ENCODE measurements at regions not wholly inside any gene's neighbourhood (a gene's known extent, or its start where the extent isn't known, plus 50 kb on each side); places are given as distances from the start of the nearest gene placed in this dataset.

GRCh38 chr10:10798102-10798863 lies 219.4 kb upstream of the CELF2 start:
- H3K27ac ChIP-seq (ENCODE audit: low read depth, low read length), result peak overlapping the region; percentile 91

GRCh38 chr10:10798864-10799192 lies 218.8 kb upstream of the CELF2 start:
- Histone ChIP-seq H2AFZ (ENCODE audit: low read length, unreplicated experiment) (peak overlapping the region; percentile 64), H3K4me1 (ENCODE audit: control insufficient read depth, insufficient read depth, low read length, unreplicated experiment) (peaks cover 55% of the 10 kb centered on the region), H3K27ac (ENCODE audit: low read depth, low read length) (peak overlapping the region; percentile 91), H3K27me3 (ENCODE audit: insufficient read depth, low read length) (no peaks in the 10 kb centered on the region), H3K4me3 (ENCODE audit: low read depth, low read length) (peak overlapping the region; percentile 56), H3K36me3 (ENCODE audit: insufficient read depth, low read length) (no peaks in the 10 kb centered on the region), H3K79me2 (ENCODE audit: control insufficient read depth, insufficient read depth, low read length, unreplicated experiment) (no peaks in the 10 kb centered on the region)

More at GRCh38 chr10:10798102-10798863, 219.4 kb upstream of the CELF2 start:
- peak overlapping the region; percentile 64 for H2AFZ ChIP-seq (ENCODE audit: low read length, unreplicated experiment)
- H3K4me1 ChIP-seq (ENCODE audit: control insufficient read depth, insufficient read depth, low read length, unreplicated experiment), result peaks cover 51% of the 10 kb centered on the region
- H3K4me3 ChIP-seq (ENCODE audit: low read depth, low read length), result peak overlapping the region; percentile 56
- H3K79me2 ChIP-seq (ENCODE audit: control insufficient read depth, insufficient read depth, low read length, unreplicated experiment), result no peaks in the 10 kb centered on the region
- no peaks in the 10 kb centered on the region for H3K36me3 ChIP-seq (ENCODE audit: insufficient read depth, low read length)
- no peaks in the 10 kb centered on the region for H3K27me3 ChIP-seq (ENCODE audit: insufficient read depth, low read length)

- no peak overlapping the region for H3K4me3 ChIP-seq (ENCODE audit: low read depth, low read length)
- H3K27ac ChIP-seq (ENCODE audit: low read depth, low read length), result no peak overlapping the region
- peaks cover 58% of the 10 kb centered on the region for H3K4me1 ChIP-seq (ENCODE audit: control insufficient read depth, insufficient read depth, low read length, unreplicated experiment)
- H3K36me3 ChIP-seq (ENCODE audit: insufficient read depth, low read length), result no peaks in the 10 kb centered on the region
- H3K27me3 ChIP-seq (ENCODE audit: insufficient read depth, low read length), result no peaks in the 10 kb centered on the region
- H3K79me2 ChIP-seq (ENCODE audit: control insufficient read depth, insufficient read depth, low read length, unreplicated experiment), result no peaks in the 10 kb centered on the region
- H2AFZ ChIP-seq (ENCODE audit: low read length, unreplicated experiment), result no peak overlapping the region
Measured at GRCh38 chr10:10800961-10801360, 216.7 kb upstream of the CELF2 start.

- no peaks in the 10 kb centered on the region for H3K79me2 ChIP-seq (ENCODE audit: control insufficient read depth, insufficient read depth, low read length, unreplicated experiment)
- H2AFZ ChIP-seq (ENCODE audit: low read length, unreplicated experiment), result no peak overlapping the region
- H3K4me3 ChIP-seq (ENCODE audit: low read depth, low read length), result no peak overlapping the region
- peaks cover 40% of the 10 kb centered on the region for H3K4me1 ChIP-seq (ENCODE audit: control insufficient read depth, insufficient read depth, low read length, unreplicated experiment)
- H3K36me3 ChIP-seq (ENCODE audit: insufficient read depth, low read length), result no peaks in the 10 kb centered on the region
- peak overlapping the region; percentile 12; the same call in 1 of the 2 replicates for H3K27ac ChIP-seq (ENCODE audit: low read depth, low read length)
- no peaks in the 10 kb centered on the region for H3K27me3 ChIP-seq (ENCODE audit: insufficient read depth, low read length)
Measured at GRCh38 chr10:10803278-10803677, 214.4 kb upstream of the CELF2 start.

GRCh38 chr10:10804061-10804460 lies 213.6 kb upstream of the CELF2 start:
- Histone ChIP-seq H3K79me2 (ENCODE audit: control insufficient read depth, insufficient read depth, low read length, unreplicated experiment) (no peaks in the 10 kb centered on the region), H3K4me1 (ENCODE audit: control insufficient read depth, insufficient read depth, low read length, unreplicated experiment) (peaks cover 33% of the 10 kb centered on the region), H3K4me3 (ENCODE audit: low read depth, low read length) (no peak overlapping the region), H3K27me3 (ENCODE audit: insufficient read depth, low read length) (no peaks in the 10 kb centered on the region), H2AFZ (ENCODE audit: low read length, unreplicated experiment) (no peak overlapping the region), H3K36me3 (ENCODE audit: insufficient read depth, low read length) (no peaks in the 10 kb centered on the region), H3K27ac (ENCODE audit: low read depth, low read length) (no peak overlapping the region)

- peaks cover 33% of the 10 kb centered on the region for H3K4me1 ChIP-seq (ENCODE audit: control insufficient read depth, insufficient read depth, low read length, unreplicated experiment)
- H3K27me3 ChIP-seq (ENCODE audit: insufficient read depth, low read length), result no peaks in the 10 kb centered on the region
- H3K79me2 ChIP-seq (ENCODE audit: control insufficient read depth, insufficient read depth, low read length, unreplicated experiment), result no peaks in the 10 kb centered on the region
- H2AFZ ChIP-seq (ENCODE audit: low read length, unreplicated experiment), result peak overlapping the region; percentile 59
- H3K4me3 ChIP-seq (ENCODE audit: low read depth, low read length), result no peak overlapping the region
- H3K36me3 ChIP-seq (ENCODE audit: insufficient read depth, low read length), result no peaks in the 10 kb centered on the region
- peak overlapping the region; percentile 64 for H3K27ac ChIP-seq (ENCODE audit: low read depth, low read length)
Measured at GRCh38 chr10:10804998-10805740, 212.5 kb upstream of the CELF2 start.

- no peaks in the 10 kb centered on the region for H3K27me3 ChIP-seq (ENCODE audit: insufficient read depth, low read length)
- H3K36me3 ChIP-seq (ENCODE audit: insufficient read depth, low read length), result no peaks in the 10 kb centered on the region
- no peak overlapping the region for H2AFZ ChIP-seq (ENCODE audit: low read length, unreplicated experiment)
- H3K4me3 ChIP-seq (ENCODE audit: low read depth, low read length), result no peak overlapping the region
- H3K79me2 ChIP-seq (ENCODE audit: control insufficient read depth, insufficient read depth, low read length, unreplicated experiment), result no peaks in the 10 kb centered on the region
- H3K4me1 ChIP-seq (ENCODE audit: control insufficient read depth, insufficient read depth, low read length, unreplicated experiment), result peaks cover 33% of the 10 kb centered on the region
- H3K27ac ChIP-seq (ENCODE audit: low read depth, low read length), result no peak overlapping the region
Measured at GRCh38 chr10:10807106-10807505, 210.6 kb upstream of the CELF2 start.

- H3K4me1 ChIP-seq (ENCODE audit: control insufficient read depth, insufficient read depth, low read length, unreplicated experiment), result peaks cover 19% of the 10 kb centered on the region
- H3K36me3 ChIP-seq (ENCODE audit: insufficient read depth, low read length), result no peaks in the 10 kb centered on the region
- no peak overlapping the region for H3K4me3 ChIP-seq (ENCODE audit: low read depth, low read length)
- H2AFZ ChIP-seq (ENCODE audit: low read length, unreplicated experiment), result no peak overlapping the region
- no peaks in the 10 kb centered on the region for H3K79me2 ChIP-seq (ENCODE audit: control insufficient read depth, insufficient read depth, low read length, unreplicated experiment)
- no peaks in the 10 kb centered on the region for H3K27me3 ChIP-seq (ENCODE audit: insufficient read depth, low read length)
- no peak overlapping the region for H3K27ac ChIP-seq (ENCODE audit: low read depth, low read length)
Measured at GRCh38 chr10:10811562-10811961, 206.1 kb upstream of the CELF2 start.

- Histone ChIP-seq H3K27ac (ENCODE audit: low read depth, low read length) (no peak overlapping the region), H3K36me3 (ENCODE audit: insufficient read depth, low read length) (peaks cover 3% of the 10 kb centered on the region; the same call in 1 of the 2 replicates), H3K4me3 (ENCODE audit: low read depth, low read length) (no peak overlapping the region), H3K79me2 (ENCODE audit: control insufficient read depth, insufficient read depth, low read length, unreplicated experiment) (no peaks in the 10 kb centered on the region), H3K27me3 (ENCODE audit: insufficient read depth, low read length) (no peaks in the 10 kb centered on the region), H2AFZ (ENCODE audit: low read length, unreplicated experiment) (no peak overlapping the region), H3K4me1 (ENCODE audit: control insufficient read depth, insufficient read depth, low read length, unreplicated experiment) (peaks cover 28% of the 10 kb centered on the region)
Measured at GRCh38 chr10:10813656-10814055, 204.0 kb upstream of the CELF2 start.

GRCh38 chr10:10814069-10814468 lies 203.6 kb upstream of the CELF2 start:
- H3K27ac ChIP-seq (ENCODE audit: low read depth, low read length), result no peak overlapping the region
- H3K36me3 ChIP-seq (ENCODE audit: insufficient read depth, low read length), result peaks cover 3% of the 10 kb centered on the region; the same call in 1 of the 2 replicates
- no peaks in the 10 kb centered on the region for H3K79me2 ChIP-seq (ENCODE audit: control insufficient read depth, insufficient read depth, low read length, unreplicated experiment)
- H3K4me1 ChIP-seq (ENCODE audit: control insufficient read depth, insufficient read depth, low read length, unreplicated experiment), result peaks cover 28% of the 10 kb centered on the region
- H2AFZ ChIP-seq (ENCODE audit: low read length, unreplicated experiment), result no peak overlapping the region
- no peaks in the 10 kb centered on the region for H3K27me3 ChIP-seq (ENCODE audit: insufficient read depth, low read length)
- no peak overlapping the region for H3K4me3 ChIP-seq (ENCODE audit: low read depth, low read length)

- H3K27me3 ChIP-seq (ENCODE audit: insufficient read depth, low read length), result no peaks in the 10 kb centered on the region
- peaks cover 3% of the 10 kb centered on the region; the same call in 1 of the 2 replicates for H3K36me3 ChIP-seq (ENCODE audit: insufficient read depth, low read length)
- H3K79me2 ChIP-seq (ENCODE audit: control insufficient read depth, insufficient read depth, low read length, unreplicated experiment), result no peaks in the 10 kb centered on the region
- peak overlapping the region; percentile 55 for H2AFZ ChIP-seq (ENCODE audit: low read length, unreplicated experiment)
- peak overlapping the region; percentile 63 for H3K27ac ChIP-seq (ENCODE audit: low read depth, low read length)
- no peak overlapping the region for H3K4me3 ChIP-seq (ENCODE audit: low read depth, low read length)
- H3K4me1 ChIP-seq (ENCODE audit: control insufficient read depth, insufficient read depth, low read length, unreplicated experiment), result peaks cover 30% of the 10 kb centered on the region
Measured at GRCh38 chr10:10816447-10816846, 201.2 kb upstream of the CELF2 start.
